Kasumi-1 (cell line): ENCODE measurements at regions not wholly inside any gene's neighbourhood (a gene's known extent, or its start where the extent isn't known, plus 50 kb on each side); places are given as distances from the start of the nearest gene placed in this dataset.
A peak's percentile ranks its signal among the peaks of the same experiment; 100 is the strongest.

Experiments
- DNase-seq, 2 experiments: peaks; one replicate each; lab custom pipeline; 2025; lab: John Stamatoyannopoulos, UW

- DNase-seq, result peak; percentile 86 to 89
Measured at GRCh38 chr4:142961866-142962265, 115.8 kb upstream of the INPP4B start.

GRCh38 chr4:142974328-142974727 lies 128.2 kb upstream of the INPP4B start:
- no peak for DNase-seq

DNA sequence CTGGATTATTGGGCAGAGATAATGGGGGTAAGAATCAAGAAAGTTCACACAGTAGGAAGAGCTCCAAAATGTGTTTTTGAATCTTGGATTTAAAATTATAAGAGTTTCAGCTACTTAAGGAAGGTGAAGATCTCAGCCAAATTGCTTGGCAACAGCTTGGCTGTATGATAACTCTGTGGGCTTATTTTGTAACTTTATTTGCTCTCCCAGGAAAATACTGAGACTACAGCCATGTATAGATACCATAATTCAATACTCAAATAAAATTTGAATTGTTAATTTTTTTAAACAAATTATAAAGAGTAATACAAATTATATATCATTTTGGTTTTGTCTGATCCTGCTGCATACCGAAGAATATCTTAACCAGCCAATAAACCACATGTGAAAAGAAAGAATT lies 129.5 kb upstream of the INPP4B start:
- DNase-seq, result no peak

DNA sequence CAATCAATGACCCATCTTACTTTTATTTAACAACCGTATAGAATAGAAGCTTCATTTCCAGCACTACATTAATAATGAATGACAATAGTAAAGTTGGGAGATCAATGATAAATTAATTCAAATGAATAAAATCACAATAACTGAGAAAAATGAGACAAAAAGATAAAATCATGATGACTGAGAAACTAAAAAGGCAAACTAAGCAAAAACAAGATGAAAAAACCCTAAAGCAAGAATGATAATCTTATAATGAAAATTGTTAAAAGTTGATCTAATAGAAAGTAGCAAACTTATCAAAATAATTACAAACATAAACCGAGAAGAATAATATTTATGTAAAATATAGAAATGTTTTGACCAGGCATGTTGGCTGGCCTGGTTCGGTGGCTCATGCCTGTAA lies 130.4 kb upstream of the INPP4B start:
- no peak for DNase-seq

GRCh38 chr4:142977182-142977581 lies 131.1 kb upstream of the INPP4B start:
- DNase-seq, result no peak

DNA sequence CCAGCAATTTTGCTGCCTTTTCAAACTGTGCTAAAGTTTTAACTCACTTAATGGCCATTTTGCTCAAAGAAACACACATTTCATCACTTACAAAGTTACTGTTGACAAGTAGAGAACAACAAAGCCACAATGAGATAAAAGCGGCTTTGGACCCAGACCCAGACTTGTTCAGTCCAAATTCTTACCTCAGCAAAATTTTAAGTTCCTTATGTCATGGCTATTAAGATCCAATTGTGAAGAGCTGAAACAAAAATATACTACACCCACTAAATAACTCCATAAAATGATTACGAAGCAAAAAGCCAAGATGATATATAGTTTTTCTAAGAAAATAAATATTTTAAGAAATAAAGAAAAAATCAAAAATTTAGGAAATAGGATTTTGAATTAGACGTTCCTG lies 137.0 kb upstream of the INPP4B start:
- DNase-seq, result no peak

GRCh38 chr4:142983589-142983988 lies 137.5 kb upstream of the INPP4B start:
- no peak for DNase-seq

DNA sequence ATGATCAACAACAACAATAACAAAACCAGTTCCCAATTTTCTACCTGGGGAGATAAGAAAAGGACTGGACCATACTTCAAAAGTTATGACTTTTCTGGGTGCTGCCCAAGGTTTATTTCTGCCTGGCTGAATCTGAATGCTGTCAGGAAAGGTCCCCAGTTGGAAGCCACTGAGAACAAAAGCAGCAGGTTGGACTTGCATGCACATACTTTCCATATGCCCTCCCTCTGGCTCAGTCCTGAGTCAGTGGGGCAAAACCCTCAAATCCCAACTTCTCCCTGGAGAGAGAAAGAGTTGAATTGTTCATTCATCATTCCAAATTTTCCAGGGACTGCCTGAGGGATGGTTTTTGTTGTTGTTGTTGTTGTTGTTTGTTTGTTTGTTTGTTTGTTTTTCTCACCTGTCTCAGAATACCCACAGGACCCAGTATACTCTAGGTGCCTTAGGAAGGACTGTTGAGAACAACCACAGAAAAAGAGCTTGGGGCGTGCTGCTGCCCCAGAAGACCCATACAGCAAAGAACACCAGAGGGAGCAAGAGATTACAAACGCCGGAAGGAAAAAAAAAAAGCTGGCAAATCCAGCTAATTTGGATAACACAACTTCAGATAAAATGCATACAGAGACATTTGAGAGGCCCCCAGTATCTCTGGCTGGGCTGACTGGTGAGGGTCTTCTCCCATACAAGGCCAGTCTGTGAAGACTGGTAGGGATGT lies 138.9 kb upstream of the INPP4B start:
- peak; percentile 31 to 54 for DNase-seq

DNA sequence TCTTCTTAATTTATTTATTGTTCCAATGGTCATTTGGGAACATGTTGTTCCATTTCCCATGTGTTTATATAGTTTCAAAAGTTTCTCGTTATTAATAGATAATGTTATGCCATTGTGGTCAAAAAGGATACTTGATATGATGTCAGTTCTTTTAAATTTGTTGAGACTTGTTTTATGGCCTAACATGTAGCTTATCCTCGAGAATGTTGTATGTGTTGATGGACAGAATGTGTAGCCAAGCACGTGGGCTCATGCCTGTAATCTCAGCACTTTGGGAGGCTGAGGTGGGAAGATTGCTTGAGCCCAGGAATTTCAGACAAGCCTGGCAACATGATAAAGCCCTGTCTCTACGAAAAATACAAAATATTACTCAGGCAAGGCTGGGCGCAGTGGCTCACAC lies 168.5 kb upstream of the USP38 start:
- no peak for DNase-seq

DNA sequence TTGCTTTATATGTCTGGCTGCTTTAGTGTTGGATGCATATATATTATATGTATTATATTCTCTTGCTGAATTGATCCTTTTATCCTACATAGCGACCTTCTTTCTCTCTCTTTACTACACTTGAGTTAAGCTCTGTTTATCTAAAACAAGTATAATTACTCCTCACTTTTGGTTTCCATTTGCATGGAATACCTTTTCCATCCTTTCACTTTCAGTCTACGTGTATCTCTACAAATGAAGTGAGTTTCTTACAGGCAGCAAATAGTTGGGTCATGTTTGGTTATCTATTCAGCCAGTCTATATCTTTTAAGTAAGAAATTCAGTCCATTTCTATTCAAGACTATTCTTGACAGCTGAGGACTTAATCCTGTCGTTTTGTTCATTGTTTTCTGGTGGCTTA lies 167.5 kb upstream of the USP38 start:
- DNase-seq, result no peak

DNA sequence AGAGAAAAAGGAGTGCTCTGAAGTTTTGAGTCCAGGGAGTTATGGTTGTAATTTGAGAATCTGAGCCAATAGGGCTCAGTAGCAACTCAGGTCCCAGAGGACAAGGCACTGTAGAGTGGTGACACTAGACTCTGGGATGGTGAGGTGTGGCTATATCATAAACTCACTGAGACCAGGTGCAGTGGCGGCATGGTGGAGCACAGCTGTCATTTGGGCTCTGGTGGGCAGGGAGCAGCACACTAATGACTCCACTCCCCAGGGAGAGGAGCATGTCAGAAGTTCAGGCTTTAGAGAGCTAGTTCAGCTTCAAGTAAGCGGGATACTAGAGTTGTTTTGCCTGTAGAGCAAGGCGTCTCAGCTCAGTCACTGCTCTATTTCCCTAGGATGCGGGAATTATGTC lies 165.4 kb upstream of the USP38 start:
- DNase-seq, result no peak

DNA sequence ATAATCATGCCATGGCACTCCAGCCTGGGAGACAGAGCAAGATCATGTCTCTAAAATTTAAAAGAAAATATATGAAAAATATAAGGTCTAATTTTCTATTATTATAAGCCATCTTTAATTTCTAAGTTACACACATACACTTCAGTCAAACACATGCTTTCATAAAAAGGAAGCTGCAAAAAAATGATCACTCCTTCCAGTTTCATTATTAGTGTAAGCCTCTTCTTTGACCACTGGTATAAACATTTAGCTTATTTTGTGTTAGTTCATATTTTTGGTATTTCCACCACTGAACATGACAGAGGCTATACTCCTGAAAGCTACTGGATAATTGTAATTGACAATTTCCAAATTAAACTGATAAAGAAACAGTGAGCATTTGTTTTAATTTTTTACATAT lies 163.3 kb upstream of the USP38 start:
- DNase-seq, result no peak

DNA sequence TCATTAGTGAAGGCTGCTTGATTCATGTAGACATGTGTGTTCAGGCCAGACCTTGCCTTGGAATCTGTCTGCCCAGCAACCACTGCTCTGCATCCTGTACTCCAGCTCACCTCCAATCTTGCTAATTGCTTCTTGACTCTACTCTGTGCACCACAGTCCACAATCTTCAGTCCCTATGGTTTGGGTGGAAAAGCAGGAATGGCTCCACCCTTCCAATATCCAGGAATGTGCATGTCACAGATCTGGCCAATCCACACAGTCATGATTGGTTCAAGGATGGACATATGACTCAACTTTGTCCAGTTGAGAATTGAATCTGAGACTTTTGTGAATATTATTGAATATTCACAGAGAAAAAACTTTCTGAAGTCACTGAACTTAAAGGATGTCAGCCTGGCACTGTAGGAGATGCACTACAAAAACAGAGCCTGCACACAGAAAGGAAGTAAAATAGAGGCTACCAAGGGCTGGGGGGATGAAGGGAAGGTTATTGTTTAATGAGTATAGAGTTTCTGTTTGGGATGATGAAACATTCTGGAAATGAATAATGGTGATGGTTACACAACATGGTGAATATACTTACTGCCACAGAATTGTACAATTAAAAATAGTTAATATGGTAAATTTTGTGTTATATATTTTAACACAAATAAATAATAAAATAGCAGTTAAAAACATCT lies 161.3 kb upstream of the USP38 start:
- no peak for DNase-seq

- DNase-seq, result peak; percentile 27 to 42
Measured at GRCh38 chr4:143025081-143025704, 159.5 kb upstream of the USP38 start.

- no peak for DNase-seq
Measured at GRCh38 chr4:143026459-143027170, 158.1 kb upstream of the USP38 start.

DNA sequence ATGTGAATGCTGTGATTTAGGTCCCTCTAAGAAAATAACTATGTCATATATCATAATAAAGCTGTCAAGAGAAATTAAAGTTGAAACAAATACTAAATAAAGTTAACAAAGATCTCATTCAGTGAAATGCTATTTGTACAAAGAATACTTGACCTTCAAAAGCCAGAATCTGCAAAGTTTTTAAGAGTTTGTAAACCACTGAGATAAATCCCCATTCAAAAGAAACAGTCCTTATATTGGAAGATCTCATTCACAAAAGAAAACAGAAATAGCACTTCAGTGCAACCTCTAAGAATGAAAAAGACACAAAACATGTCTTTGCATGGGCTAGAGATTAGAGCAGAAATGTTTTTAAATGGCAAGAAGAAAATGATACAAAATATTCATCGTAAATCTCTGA lies 149.1 kb upstream of the USP38 start:
- no peak for DNase-seq

DNA sequence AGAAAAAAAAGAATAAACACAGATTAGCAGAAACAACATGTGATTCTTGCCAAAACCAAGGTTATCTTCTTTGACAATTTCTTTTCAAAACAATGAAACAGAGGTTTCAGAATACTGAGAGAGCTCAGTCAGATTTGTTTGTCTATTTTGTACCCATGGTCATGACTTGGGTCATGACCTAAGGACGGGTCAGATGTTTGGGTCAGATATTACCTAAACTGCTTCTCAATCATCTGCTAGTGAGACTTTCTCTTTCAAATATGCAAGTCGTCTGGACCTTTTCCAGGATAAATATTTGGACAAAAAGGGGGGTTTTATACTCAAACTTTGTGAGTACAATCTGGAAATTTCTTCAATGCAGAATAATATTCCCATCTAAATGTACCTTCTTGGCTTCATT lies 148.3 kb upstream of the USP38 start:
- no peak for DNase-seq

- DNase-seq, result no peak
Measured at GRCh38 chr4:143046454-143046853, 138.3 kb upstream of the USP38 start.

DNA sequence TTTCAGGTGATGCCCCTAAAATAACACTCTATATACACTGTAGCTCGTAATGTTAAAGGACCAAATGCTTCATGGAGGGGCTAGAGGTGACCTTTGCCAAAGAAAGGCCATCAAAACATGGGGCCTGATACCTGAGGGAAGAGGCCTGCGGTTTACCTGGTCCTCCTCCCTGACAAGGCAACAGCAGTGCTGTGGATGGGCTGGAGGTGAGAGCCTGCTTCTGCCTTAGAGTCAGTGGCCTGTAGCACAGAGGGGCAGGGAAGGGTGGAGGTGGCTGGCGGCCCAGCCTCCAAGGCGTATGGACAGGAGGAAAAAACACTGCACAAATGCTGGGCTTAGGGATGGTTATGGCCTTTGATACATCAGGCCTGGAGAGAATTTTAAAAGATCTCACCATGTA lies 137.8 kb upstream of the USP38 start:
- no peak for DNase-seq

DNA sequence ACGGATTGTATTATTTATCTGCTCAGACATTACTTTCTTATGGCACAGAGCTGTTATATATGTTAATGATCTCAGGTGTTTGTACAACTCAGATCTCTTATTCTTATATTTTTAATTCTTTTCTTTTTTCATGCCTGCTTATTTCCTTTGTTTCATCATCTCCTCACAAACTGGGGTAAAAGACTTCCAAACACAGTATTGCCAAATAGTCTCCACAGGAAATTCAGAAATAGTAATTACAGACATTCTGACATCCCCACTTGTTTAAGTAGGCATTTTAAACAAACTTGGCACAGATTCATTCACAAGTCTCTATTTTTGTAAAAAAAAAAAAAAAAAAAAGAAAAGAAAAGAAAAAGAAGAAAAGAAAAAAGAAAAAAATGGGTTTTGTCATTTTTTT lies 129.7 kb upstream of the USP38 start:
- DNase-seq, result peak in 1 of 2 experiments; percentile 7

- DNase-seq, result no peak
Measured at GRCh38 chr4:143055997-143056396, 128.7 kb upstream of the USP38 start.

- no peak for DNase-seq
Measured at GRCh38 chr4:143071351-143071750, 113.4 kb upstream of the USP38 start.

DNA sequence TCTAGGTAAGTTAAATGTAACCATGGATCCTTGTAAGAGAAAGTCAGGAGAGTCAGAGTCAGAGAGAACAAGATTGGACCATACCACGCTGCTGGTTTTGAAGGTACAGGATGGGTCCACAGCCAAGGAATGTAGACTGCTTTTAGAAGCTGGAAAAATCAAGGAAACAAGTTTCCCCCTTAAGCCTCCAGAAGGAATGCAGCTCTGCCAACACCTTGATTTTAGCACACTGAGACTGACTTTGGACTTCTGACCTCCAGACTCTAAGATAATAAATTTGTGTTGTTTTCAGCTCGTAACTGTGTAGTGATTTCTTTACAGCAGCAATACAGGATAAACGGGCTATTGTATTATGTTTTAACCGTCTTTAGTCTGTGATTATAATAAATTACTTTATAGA lies 108.0 kb upstream of the USP38 start:
- no peak for DNase-seq
